RPMI7951 (cell line): ENCODE measurements at regions not wholly inside any gene's neighbourhood (a gene's known extent, or its start where the extent isn't known, plus 50 kb on each side); places are given as distances from the start of the nearest gene placed in this dataset.

ENCODE experiments used
- DNase-seq: peaks from one replicate; pipeline ENCODE4 v3.0.0-alpha.2; 2012; ENCODE audit warnings: low read depth

GRCh38 chr11:109106151-109106906 lies 315.7 kb upstream of the C11orf87 start:
- no peak for DNase-seq

GRCh38 chr11:109109150-109109549 lies 312.8 kb upstream of the C11orf87 start:
- DNase-seq: no peak

DNA sequence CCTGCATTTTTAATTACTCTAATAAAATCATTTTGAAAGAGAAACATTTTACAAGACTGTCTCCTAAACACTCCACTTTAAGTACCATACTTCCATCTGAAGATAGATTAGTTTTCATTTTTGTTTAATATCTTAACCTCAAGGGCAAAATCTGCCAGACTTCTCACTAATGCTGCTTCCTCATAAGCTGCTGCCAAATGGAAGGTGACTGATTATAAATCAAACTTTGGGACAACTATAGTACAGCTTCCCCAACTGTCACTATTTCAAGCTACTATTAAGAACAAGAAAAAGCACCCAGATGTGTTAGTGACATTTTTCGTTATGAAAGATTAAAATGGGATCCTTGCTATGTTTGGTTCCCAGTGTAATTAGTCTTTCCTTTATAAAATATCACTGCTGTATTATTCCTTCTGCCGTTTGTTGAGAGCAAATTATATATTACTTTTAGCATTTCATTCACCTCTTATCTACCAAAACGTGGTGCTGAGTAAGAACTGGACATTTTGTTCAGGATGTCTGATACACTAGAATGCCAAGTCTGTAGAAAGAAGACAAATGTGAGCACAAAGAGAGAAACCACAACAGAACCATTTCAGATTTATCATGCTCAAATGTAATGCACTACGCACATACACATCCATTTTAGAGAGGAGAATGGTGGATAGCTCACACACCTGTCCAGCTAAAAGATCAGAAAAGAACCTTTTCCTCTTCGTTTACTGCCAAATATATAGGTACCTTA lies 312.2 kb upstream of the C11orf87 start:
- DNase-seq: no peak

DNA sequence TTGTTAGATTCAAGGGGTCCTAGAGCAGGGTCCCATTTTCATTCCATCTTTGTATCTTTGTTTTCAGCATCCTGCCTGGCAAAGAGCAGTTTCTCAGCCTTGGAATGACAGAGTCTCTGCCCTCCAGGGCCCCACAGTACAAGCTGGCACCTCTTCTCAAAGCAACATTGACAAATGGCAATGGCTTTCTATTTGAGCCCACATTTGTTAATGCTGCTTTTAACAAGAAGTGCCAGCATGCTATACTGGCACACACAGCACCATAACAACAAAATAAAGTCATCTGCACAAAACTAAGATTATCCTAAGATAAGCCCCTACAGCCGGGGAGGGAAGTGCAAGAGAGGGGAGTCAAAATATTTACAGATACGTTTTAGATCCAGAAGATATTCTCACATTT lies 309.7 kb upstream of the C11orf87 start:
- DNase-seq: no peak

GRCh38 chr11:109112821-109113280 lies 309.1 kb upstream of the C11orf87 start:
- DNase-seq: no peak

GRCh38 chr11:109120341-109120740 lies 301.6 kb upstream of the C11orf87 start:
- peak; percentile 16 for DNase-seq

- DNase-seq: no peak
Measured at GRCh38 chr11:109121173-109121932, 300.6 kb upstream of the C11orf87 start.

DNA sequence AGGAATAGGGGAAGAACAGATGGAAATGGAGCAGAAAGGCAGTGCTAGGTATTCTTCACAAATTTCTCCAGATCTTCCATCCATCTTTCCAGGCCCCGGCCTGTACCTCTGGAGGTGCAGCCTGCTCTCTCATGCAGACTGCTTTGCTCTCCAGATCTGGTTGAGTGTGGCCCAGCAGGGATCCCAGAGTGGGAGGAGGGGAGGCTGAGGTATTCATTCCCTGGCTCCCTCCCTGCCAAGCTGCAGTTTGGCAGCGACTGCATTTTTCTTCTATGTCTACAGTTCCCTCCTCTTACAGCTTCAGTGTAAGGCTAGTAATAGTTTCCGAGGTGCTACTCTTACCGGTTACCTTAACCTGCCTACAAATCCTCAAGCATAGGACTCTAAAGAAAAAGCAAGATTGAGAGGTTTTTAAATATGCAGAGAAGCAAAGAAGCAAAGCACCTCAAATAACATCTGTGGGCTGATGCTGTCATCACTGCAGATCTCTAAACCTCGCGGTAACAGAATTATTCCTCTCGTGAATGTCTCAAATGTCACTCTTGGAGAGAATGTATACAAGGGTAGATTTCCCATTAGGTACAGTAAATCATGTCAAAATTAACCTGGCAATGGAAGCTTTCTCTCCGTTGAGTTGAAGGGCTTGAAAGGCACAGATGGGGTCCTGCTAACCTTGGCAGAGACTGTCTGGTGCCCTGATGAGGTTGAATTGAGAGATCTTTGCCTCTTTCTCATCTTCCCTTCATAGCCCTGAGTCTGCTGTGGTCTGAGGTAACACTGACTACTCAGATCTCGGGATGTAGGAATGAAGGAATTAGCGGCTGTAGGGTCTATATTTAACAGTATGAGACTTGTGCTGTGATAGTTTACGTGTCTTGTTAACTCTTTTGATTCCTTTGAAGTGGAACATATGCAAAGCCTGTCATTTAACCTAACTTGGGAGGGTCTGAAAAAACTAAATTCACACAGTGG lies 297.9 kb upstream of the C11orf87 start:
- DNase-seq: no peak

DNA sequence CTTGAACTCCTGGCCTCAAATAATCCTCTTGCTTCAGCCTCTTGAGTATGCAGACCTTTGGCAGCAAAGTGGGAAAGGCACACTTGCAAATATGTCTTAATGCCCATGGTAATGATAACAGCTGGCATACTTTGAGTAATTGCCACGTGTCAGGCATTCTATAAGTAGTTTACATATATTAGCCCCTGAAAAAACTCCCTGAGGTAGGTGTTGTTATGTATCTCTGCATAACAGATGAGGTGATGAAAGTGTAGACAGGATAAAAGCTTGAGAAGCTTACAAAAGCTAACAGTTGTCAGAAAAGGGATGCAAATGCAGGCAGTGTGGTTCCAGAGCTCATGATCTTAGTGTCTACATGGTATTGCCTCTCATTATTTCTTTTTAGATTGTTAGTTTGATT lies 291.1 kb upstream of the C11orf87 start:
- no peak for DNase-seq

GRCh38 chr11:109132539-109132938 lies 289.5 kb upstream of the C11orf87 start:
- DNase-seq: no peak

GRCh38 chr11:109133159-109133558 lies 288.8 kb upstream of the C11orf87 start:
- no peak for DNase-seq

DNA sequence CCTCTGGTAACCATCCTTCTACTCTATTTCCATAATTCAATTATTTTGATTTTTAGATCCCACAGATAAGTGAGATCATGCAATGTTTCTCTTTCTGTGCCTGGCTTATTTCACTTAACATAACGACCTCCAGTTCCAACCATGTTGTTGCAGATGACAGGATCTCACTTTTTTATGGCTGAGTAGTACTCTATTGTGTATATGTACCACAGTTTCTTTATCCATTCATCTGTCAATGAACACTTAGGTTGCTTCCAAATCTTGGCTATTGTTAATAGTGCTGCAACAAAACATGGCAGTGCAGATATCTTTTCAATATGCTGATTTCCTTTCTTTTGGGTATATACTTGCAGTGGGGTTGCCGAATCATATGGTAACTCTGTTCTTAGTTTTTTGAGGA lies 286.4 kb upstream of the C11orf87 start:
- no peak for DNase-seq

DNA sequence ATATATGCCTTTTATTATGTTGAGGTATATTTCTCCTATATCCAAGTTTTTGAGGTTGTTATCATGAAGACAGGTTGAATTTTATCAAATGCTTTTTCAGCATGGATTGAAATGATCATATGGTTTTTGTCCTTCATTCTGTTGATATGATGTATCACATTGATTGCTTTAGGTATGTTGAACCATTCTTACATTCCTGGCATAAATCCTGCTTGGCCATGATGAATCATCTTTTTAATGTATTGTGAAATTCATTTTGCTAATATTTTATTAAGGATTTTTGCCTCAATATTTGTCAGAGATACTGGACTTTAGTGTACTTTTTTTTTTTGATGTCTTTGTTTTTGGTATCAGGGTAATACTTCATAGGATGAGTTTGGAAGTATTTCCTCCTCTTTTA lies 283.8 kb upstream of the C11orf87 start:
- no peak for DNase-seq

- DNase-seq: no peak
Measured at GRCh38 chr11:109140426-109140825, 281.6 kb upstream of the C11orf87 start.

DNA sequence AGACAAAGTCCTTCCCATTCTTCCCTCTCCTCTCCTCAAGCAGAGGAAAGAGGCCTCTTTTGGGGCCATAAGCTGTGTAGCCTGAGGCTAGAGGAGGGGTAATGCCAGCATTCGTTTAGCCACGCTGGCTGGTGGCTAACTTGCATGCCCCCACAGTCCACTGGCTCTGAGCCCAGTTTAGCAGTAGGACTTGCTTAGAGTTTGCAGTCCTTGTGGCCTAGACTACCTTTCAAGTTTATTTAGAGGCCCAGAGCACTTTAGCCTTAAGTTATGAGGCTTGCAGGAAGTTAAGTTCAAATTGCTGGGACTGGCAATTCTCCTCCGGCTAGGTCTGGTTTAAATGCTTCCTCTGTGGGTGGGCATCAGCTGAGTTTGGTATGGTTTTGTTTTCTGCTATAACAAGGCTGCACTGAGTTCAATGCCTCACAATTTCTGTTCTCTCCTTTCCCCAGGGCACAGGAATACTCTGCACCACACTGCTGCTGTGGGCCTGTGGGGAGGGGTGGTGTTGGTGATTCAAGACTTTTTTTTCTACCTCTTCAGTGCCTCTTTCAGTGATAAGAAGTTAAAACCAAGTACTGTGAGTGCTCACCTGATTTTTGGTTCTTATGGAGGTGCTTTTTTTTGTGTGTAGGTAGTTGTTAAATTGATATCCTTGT lies 281.0 kb upstream of the C11orf87 start:
- peak; percentile 52 for DNase-seq

DNA sequence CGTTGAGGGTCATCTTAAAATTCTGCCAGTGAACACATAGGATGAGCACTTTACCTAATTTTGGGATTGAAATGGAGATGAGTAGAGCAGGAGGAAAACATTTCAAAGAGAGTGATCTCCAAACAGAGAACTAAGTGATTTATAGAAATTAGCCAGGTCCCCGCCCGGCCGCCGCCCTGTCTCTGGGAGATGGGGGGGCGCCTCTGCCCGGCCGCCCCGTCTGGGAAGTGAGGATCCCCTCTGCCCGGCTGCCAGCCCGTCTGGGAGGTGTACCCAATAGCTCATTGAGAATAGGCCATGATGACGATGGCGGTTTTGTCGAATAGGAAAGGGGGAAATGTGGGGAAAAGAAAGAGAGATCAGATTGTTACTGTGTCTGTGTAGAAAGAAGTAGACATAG lies 276.7 kb upstream of the C11orf87 start:
- no peak for DNase-seq

- no peak for DNase-seq
Measured at GRCh38 chr11:109147726-109148125, 274.3 kb upstream of the C11orf87 start.

DNA sequence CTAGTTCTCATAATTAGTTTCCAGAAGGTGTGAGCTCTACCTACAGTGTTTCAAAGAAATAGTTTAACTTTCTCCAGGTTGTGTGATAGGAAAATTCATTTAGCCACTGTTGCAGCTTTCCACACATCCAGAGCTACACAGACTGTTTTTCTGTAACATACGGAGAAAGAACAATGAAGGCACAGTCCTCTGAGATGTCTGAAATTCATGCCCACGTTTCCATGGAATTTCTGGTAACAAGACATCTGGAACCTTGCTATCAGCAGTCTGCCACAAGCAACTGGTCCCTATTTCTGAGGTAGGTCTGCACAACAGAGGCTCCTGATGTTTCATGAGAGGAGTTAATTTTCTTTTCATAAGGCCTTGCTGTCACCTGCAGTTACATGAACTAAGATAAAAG lies 273.3 kb upstream of the C11orf87 start:
- no peak for DNase-seq

GRCh38 chr11:109150581-109150980 lies 271.4 kb upstream of the C11orf87 start:
- no peak for DNase-seq

DNA sequence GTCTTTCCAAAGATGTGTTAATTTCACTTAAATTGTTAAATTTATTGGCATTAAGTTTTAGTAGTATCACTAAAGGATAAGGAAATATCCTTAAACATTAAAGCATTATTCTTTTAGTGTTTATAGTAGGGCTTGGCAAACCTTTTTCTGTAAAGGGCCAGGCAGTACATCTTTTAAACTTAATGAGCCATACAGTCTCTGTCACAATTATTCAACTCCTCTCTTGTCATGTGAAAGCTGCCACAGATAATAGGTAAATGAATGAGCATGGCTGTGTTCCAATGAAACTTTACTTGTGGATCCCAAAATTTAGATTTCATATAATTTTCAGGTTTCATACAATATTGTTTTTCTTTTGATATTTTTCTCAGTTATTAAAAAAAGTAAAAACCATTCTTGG lies 268.2 kb upstream of the C11orf87 start:
- no peak for DNase-seq

DNA sequence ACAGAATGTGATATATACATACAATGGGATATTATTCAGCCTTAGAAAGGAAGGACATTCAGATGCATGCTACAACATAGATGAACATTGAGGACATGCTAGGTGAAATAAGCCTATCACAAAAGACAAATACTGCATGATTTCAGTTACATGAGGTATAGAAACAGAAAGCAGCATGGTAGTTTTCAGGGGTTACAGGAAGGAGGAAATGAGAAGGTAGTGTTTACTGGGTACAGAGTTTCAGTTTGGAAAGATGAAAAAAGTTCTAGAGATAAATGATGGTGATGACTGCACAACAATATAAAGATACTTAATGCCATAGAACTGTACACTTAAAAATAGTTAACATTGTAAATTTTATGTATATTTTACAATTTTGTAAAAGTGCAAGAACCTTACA lies 266.7 kb upstream of the C11orf87 start:
- no peak for DNase-seq
